NB4 (cell line): ENCODE measurements at regions not wholly inside any gene's neighbourhood (a gene's known extent, or its start where the extent isn't known, plus 50 kb on each side); places are given as distances from the start of the nearest gene placed in this dataset.

ENCODE experiments used
- POLR2A ChIP-seq: IDR thresholded peaks from 2 replicates; pipeline ENCODE4 v1.6.1; 2011; ENCODE audit warnings: mild to moderate bottlenecking; ENCODE audit not compliant: insufficient read length; ENCODE audit errors: extremely low read depth
- TF ChIP-seq, protein P1 (sequence below): IDR thresholded peaks from one replicate; pipeline ENCODE4 v1.5.1; 2012; ENCODE audit warnings: low read depth, low read length
- TF ChIP-seq, protein P2 (sequence below): IDR thresholded peaks from 2 replicates; pipeline ENCODE4 v1.6.1; 2011; ENCODE audit warnings: low read depth, low read length

DNA sequence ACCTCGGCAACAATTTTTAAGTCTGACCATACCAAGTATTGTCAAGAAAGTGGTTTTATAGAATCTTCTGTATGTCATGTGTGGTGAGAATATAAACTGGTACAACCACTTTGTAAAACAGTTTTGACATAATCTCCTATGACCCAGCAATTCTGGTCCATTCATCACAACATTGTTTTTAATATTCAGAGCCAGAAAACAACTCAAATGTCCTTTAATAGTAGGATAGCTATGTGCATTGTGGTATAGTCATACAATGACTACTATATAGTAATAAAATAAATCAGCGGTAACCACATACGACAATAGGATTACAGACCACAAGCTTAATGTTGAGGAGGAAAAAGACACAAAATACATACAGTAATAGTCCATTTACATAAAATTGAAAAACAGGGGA, 175.2 kb upstream of the SPATS2L start:
- TF ChIP-seq, protein P1, sequence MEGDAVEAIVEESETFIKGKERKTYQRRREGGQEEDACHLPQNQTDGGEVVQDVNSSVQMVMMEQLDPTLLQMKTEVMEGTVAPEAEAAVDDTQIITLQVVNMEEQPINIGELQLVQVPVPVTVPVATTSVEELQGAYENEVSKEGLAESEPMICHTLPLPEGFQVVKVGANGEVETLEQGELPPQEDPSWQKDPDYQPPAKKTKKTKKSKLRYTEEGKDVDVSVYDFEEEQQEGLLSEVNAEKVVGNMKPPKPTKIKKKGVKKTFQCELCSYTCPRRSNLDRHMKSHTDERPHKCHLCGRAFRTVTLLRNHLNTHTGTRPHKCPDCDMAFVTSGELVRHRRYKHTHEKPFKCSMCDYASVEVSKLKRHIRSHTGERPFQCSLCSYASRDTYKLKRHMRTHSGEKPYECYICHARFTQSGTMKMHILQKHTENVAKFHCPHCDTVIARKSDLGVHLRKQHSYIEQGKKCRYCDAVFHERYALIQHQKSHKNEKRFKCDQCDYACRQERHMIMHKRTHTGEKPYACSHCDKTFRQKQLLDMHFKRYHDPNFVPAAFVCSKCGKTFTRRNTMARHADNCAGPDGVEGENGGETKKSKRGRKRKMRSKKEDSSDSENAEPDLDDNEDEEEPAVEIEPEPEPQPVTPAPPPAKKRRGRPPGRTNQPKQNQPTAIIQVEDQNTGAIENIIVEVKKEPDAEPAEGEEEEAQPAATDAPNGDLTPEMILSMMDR, result no peak
- TF ChIP-seq POLR2A, result no peak
- TF ChIP-seq, protein P2, sequence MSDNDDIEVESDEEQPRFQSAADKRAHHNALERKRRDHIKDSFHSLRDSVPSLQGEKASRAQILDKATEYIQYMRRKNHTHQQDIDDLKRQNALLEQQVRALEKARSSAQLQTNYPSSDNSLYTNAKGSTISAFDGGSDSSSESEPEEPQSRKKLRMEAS, result no peak
